ENCODE measurements at regions not wholly inside any gene's neighbourhood (a gene's known extent, or its start where the extent isn't known, plus 50 kb on each side); places are given as distances from the start of the nearest gene placed in this dataset.

DNA sequence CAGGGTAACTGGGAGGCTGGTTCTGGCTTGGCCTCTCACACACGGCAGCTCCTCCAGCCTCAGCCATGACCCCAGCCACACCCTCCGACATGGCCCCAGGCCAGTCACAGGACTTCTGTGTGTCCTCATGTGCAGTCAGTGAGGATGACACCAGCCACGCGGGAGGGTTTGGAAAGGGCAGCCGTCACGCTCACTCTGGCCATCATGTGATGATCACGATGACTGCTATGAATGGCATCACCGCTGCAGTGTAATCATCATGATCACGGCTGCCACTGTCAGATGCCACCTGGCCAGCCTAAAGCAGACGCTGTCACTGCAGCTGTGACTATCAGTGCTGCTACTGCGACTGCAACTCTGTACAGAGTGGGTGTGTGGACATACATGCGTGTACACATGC lies 640.9 kb downstream of the BRD1 start:
- no peaks in the 10 kb centered on the region for H3K4me1 ChIP-seq (ENCODE audit: insufficient read depth, poor library complexity, severe bottlenecking)
- DNase-seq (ENCODE audit: low spot score) (no peak), ATAC-seq (ENCODE audit: low read depth) (no peak)
- no peak overlapping the region for H3K27ac ChIP-seq (ENCODE audit: poor library complexity, severe bottlenecking)
- TF ChIP-seq, protein P1, sequence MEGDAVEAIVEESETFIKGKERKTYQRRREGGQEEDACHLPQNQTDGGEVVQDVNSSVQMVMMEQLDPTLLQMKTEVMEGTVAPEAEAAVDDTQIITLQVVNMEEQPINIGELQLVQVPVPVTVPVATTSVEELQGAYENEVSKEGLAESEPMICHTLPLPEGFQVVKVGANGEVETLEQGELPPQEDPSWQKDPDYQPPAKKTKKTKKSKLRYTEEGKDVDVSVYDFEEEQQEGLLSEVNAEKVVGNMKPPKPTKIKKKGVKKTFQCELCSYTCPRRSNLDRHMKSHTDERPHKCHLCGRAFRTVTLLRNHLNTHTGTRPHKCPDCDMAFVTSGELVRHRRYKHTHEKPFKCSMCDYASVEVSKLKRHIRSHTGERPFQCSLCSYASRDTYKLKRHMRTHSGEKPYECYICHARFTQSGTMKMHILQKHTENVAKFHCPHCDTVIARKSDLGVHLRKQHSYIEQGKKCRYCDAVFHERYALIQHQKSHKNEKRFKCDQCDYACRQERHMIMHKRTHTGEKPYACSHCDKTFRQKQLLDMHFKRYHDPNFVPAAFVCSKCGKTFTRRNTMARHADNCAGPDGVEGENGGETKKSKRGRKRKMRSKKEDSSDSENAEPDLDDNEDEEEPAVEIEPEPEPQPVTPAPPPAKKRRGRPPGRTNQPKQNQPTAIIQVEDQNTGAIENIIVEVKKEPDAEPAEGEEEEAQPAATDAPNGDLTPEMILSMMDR (IDR thresholded peaks at IDR 0.05; ENCODE audit: poor library complexity, severe bottlenecking) = no peak
- H3K9me3 ChIP-seq (ENCODE audit: severe bottlenecking) = peaks cover 3% of the 10 kb centered on the region
- no peak overlapping the region for H3K4me3 ChIP-seq (ENCODE audit: severe bottlenecking)
- H3K27me3 ChIP-seq (ENCODE audit: insufficient read depth, poor library complexity, severe bottlenecking) = no peaks in the 10 kb centered on the region
- H3K36me3 ChIP-seq (ENCODE audit: low read depth) = no peaks in the 10 kb centered on the region

DNA sequence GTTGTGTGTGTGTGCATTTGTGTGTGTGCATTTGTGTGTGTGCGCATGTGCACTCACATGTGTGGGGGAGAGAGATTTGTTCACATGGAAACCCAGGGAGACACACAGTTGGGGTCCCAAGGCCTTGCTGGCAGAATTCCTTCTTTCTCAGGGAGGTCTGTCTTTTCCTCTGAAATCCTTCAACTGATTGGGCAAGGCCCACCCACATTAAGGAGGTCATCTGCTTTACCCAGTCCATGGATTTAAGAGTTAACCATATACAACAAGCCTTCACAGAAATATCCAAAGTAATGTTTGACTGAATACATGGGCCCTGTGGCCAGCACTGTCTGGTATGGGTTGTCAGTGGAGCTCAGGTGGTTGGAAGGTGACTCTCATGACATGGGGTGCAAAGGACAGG lies 641.4 kb downstream of the BRD1 start:
- no peaks in the 10 kb centered on the region for H3K36me3 ChIP-seq (ENCODE audit: low read depth)
- TF ChIP-seq, protein P1 (IDR thresholded peaks at IDR 0.05; ENCODE audit: poor library complexity, severe bottlenecking) = no peak
- H3K9me3 ChIP-seq (ENCODE audit: severe bottlenecking) = no peaks in the 10 kb centered on the region
- H3K27me3 ChIP-seq (ENCODE audit: insufficient read depth, poor library complexity, severe bottlenecking) = no peaks in the 10 kb centered on the region
- no peak overlapping the region for H3K4me3 ChIP-seq (ENCODE audit: severe bottlenecking)
- DNase-seq (ENCODE audit: low spot score) (no peak), ATAC-seq (ENCODE audit: low read depth) (no peak)
- H3K27ac ChIP-seq (ENCODE audit: poor library complexity, severe bottlenecking) = no peak overlapping the region
- no peaks in the 10 kb centered on the region for H3K4me1 ChIP-seq (ENCODE audit: insufficient read depth, poor library complexity, severe bottlenecking)

DNA sequence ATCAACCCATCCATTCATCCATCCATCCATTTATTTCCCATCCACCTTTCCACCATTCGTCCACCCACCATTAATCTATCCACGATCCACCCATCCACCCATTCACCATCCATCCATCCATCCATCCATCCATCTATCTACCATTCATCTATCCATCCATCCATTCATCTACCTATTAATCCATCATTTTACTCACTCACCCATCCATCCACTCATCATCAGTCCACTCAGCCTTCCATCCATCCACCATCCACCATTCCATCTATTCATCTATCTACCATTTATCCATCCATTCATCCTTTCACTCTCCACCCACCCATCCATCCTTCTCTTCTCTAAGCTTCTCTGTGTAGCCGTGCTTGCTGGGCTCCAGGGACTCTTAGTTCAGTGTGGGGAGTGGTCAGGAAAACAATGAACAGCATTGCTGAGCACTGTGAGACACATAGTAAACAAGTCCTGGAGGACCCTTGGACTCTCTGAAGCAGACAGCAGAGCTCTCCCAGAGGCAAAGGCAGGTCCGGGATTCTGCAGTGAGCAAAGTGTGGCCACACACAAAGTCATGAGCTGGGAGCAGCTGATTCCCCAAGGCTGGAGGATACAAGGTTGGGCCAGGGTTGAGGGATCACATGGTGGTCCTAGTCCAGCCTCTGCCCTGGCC lies 642.2 kb downstream of the BRD1 start:
- no peak overlapping the region for H3K27ac ChIP-seq (ENCODE audit: poor library complexity, severe bottlenecking)
- no peak for DNase-seq (ENCODE audit: low spot score)
- no peak for ATAC-seq (ENCODE audit: low read depth)
- no peak overlapping the region for H3K4me3 ChIP-seq (ENCODE audit: severe bottlenecking)
- no peaks in the 10 kb centered on the region for H3K4me1 ChIP-seq (ENCODE audit: insufficient read depth, poor library complexity, severe bottlenecking)
- TF ChIP-seq, protein P1 (IDR thresholded peaks at IDR 0.05; ENCODE audit: poor library complexity, severe bottlenecking) = no peak
- no peaks in the 10 kb centered on the region for H3K27me3 ChIP-seq (ENCODE audit: insufficient read depth, poor library complexity, severe bottlenecking)
- H3K36me3 ChIP-seq (ENCODE audit: low read depth) = no peaks in the 10 kb centered on the region
- no peaks in the 10 kb centered on the region for H3K9me3 ChIP-seq (ENCODE audit: severe bottlenecking)

DNA sequence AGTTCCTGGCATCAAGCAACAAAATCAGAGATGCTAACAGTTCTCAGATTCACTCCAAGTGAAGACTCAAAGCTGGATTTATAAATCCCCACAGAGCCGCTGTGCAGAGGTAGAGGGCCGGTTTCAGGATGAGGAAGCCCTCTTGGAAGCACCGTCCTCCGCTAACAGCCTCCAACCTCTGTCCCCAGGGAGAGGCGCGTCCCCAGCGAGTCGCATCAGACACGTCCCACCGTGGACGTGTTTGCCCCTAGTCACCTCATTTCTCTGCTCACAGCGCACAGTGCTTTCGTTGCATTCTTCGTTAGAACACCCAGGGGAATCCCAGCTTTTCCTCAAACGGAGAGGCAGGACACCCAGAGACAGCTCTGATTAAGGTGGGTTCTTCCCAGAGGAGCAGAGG lies 642.9 kb downstream of the BRD1 start:
- TF ChIP-seq, protein P1 (IDR thresholded peaks at IDR 0.05; ENCODE audit: poor library complexity, severe bottlenecking) = no peak
- H3K27ac ChIP-seq (ENCODE audit: poor library complexity, severe bottlenecking) = no peak overlapping the region
- H3K4me1 ChIP-seq (ENCODE audit: insufficient read depth, poor library complexity, severe bottlenecking) = no peaks in the 10 kb centered on the region
- H3K4me3 ChIP-seq (ENCODE audit: severe bottlenecking) = no peak overlapping the region
- H3K36me3 ChIP-seq (ENCODE audit: low read depth) = no peaks in the 10 kb centered on the region
- H3K27me3 ChIP-seq (ENCODE audit: insufficient read depth, poor library complexity, severe bottlenecking) = no peaks in the 10 kb centered on the region
- DNase-seq (ENCODE audit: low spot score) = no peak
- H3K9me3 ChIP-seq (ENCODE audit: severe bottlenecking) = no peaks in the 10 kb centered on the region
- ATAC-seq (ENCODE audit: low read depth) = no peak

DNA sequence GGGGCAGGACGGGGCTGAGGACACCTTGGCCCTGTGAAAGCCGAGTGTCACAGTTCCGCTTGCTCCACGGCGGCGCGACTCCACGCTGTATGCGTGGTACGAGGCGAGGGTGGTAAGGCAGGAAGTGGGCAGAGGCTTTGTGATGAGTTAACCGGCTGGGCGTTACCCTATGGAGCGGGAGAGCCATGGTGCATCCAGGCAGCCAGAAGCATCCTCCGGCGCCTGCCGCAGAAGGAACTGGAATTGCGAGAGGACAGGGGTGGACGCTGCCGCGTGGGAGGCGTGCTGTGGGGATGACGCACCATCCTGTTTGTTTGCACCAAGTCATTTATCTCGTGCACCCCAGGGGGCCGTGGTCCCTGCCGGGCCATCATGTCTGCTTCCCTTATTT lies 643.9 kb downstream of the BRD1 start:
- H3K36me3 ChIP-seq (ENCODE audit: low read depth) = no peaks in the 10 kb centered on the region
- no peaks in the 10 kb centered on the region for H3K27me3 ChIP-seq (ENCODE audit: insufficient read depth, poor library complexity, severe bottlenecking)
- H3K9me3 ChIP-seq (ENCODE audit: severe bottlenecking) = no peaks in the 10 kb centered on the region
- no peaks in the 10 kb centered on the region for H3K4me1 ChIP-seq (ENCODE audit: insufficient read depth, poor library complexity, severe bottlenecking)
- no peak for DNase-seq (ENCODE audit: low spot score)
- H3K4me3 ChIP-seq (ENCODE audit: severe bottlenecking) = no peak overlapping the region
- TF ChIP-seq, protein P1 (IDR thresholded peaks at IDR 0.05; ENCODE audit: poor library complexity, severe bottlenecking) = no peak
- H3K27ac ChIP-seq (ENCODE audit: poor library complexity, severe bottlenecking) = no peak overlapping the region
- ATAC-seq (ENCODE audit: low read depth) = no peak
